ENCODE measurements at regions not wholly inside any gene's neighbourhood (a gene's known extent, or its start where the extent isn't known, plus 50 kb on each side); places are given as distances from the start of the nearest gene placed in this dataset.

- Histone ChIP-seq H3K27me3 (peaks cover 0 to 38% (median 0%) of the 10 kb centered on the region in 4 donors), H3K36me3 (no peaks in the 10 kb centered on the region), H3K27ac (no peak overlapping the region)
These were observed 128.6 kb upstream of the CRY1 start for GRCh38 chr12:107221913-107222312.

GRCh38 chr12:107223821-107224220 lies 130.5 kb upstream of the CRY1 start:
- TF ChIP-seq CTCF (IDR thresholded peaks at IDR 0.05) (no peak), POLR2A (IDR thresholded peaks at IDR 0.05) (no peak)
- Histone ChIP-seq H3K27me3 (peaks cover 0 to 39% (median 0%) of the 10 kb centered on the region in 4 donors), H3K4me1 (no peaks in the 10 kb centered on the region), H3K27ac (no peak overlapping the region), H3K4me3 (no peak overlapping the region), H3K9me3 (no peaks in the 10 kb centered on the region), H3K36me3 (no peaks in the 10 kb centered on the region)
- intact Hi-C loops (cut with DNase I): no loop called here
- DNase-seq: no peak
- WGBS, 2 donors: 54 to 61% methylated on average over 4 to 5 of the region's 5 CpGs

More at GRCh38 chr12:107221913-107222312, 128.6 kb upstream of the CRY1 start:
- intact Hi-C loops (cut with DNase I): no loop called here
- Histone ChIP-seq H3K4me1 (peaks cover 0 to 2% (median 0%) of the 10 kb centered on the region in 3 donors), H3K9me3 (no peaks in the 10 kb centered on the region), H3K4me3 (no peak overlapping the region)
- no peak for DNase-seq
- no peak for TF ChIP-seq CTCF (IDR thresholded peaks at IDR 0.05)
- TF ChIP-seq POLR2A (IDR thresholded peaks at IDR 0.05): no peak

- no peaks in the 10 kb centered on the region for H3K36me3 ChIP-seq
- no peak for DNase-seq
- intact Hi-C loops (cut with DNase I): no loop called here
- no peak overlapping the region for H3K4me3 ChIP-seq
- no peak overlapping the region for H3K27ac ChIP-seq
- H3K27me3 ChIP-seq: peaks cover 0 to 40% (median 0%) of the 10 kb centered on the region in 4 donors
- no peaks in the 10 kb centered on the region for H3K9me3 ChIP-seq
- WGBS, 2 donors: 41 to 65% methylated on average over 5 of the region's 6 CpGs
- TF ChIP-seq POLR2A (IDR thresholded peaks at IDR 0.05) (no peak), CTCF (IDR thresholded peaks at IDR 0.05) (no peak)
- H3K4me1 ChIP-seq: no peaks in the 10 kb centered on the region
These were observed 132.3 kb upstream of the CRY1 start for GRCh38 chr12:107225635-107226034.

- TF ChIP-seq POLR2A (IDR thresholded peaks at IDR 0.05) (no peak), CTCF (IDR thresholded peaks at IDR 0.05) (no peak)
- 71 to 91% methylated on average over 2 of the region's 2 CpGs for WGBS, 2 donors
- H3K27me3 ChIP-seq: peaks cover 0 to 36% (median 0%) of the 10 kb centered on the region in 4 donors
- H3K36me3 ChIP-seq: no peaks in the 10 kb centered on the region
- H3K27ac ChIP-seq: no peak overlapping the region
- H3K9me3 ChIP-seq: no peaks in the 10 kb centered on the region
- no peak for DNase-seq
- no peak overlapping the region for H3K4me3 ChIP-seq
- intact Hi-C loops (cut with DNase I): no loop called here
- no peaks in the 10 kb centered on the region for H3K4me1 ChIP-seq
These were observed 132.8 kb upstream of the CRY1 start for GRCh38 chr12:107226126-107226525.

- H3K4me1 ChIP-seq: no peaks in the 10 kb centered on the region
- intact Hi-C loops (cut with DNase I): no loop called here
- H3K27me3 ChIP-seq: peaks cover 0 to 17% (median 0%) of the 10 kb centered on the region in 4 donors
- H3K36me3 ChIP-seq: no peaks in the 10 kb centered on the region
- no peaks in the 10 kb centered on the region for H3K9me3 ChIP-seq
- TF ChIP-seq POLR2A (IDR thresholded peaks at IDR 0.05): no peak
- TF ChIP-seq CTCF (IDR thresholded peaks at IDR 0.05): no peak
- no peak overlapping the region for H3K4me3 ChIP-seq
- DNase-seq: no peak
- WGBS, 2 donors: 40 to 69% methylated on average over 1 to 4 of the region's 4 CpGs
- H3K27ac ChIP-seq: no peak overlapping the region
These were observed 134.7 kb upstream of the CRY1 start for GRCh38 chr12:107228076-107228475.

Data from esophagus squamous epithelium (tissue), 5 donors.